ENCODE measurements at regions not wholly inside any gene's neighbourhood (a gene's known extent, or its start where the extent isn't known, plus 50 kb on each side); places are given as distances from the start of the nearest gene placed in this dataset.

DNA sequence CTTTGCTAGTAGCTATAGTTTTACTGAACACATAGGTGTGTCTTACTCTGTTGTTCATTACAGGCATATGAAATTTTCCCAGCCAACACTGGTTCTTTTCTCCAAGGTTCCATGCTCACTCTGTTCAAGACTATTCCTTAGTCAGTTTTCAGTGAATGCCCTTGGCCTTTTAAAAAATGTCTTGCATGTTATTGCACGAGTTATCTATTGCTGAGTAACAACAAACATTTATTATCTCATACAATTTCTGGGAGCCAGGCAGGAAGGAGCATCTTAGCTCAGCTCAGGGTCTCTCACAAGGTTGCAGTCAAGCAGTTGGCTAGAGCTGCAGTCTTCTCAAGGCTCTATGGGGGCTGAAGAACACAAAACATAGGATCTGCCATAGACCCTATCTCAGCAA is 223.5 kb downstream of the BTG1 start:
- DNase-seq (ENCODE audit: low read depth), result peak; percentile 13
- H3K4me3 ChIP-seq (ENCODE audit: low read depth, low read length), result no peak overlapping the region
- TF ChIP-seq MYC (IDR thresholded peaks at IDR 0.05; ENCODE audit: low read depth, low read length), result no peak
- TF ChIP-seq, protein P1, sequence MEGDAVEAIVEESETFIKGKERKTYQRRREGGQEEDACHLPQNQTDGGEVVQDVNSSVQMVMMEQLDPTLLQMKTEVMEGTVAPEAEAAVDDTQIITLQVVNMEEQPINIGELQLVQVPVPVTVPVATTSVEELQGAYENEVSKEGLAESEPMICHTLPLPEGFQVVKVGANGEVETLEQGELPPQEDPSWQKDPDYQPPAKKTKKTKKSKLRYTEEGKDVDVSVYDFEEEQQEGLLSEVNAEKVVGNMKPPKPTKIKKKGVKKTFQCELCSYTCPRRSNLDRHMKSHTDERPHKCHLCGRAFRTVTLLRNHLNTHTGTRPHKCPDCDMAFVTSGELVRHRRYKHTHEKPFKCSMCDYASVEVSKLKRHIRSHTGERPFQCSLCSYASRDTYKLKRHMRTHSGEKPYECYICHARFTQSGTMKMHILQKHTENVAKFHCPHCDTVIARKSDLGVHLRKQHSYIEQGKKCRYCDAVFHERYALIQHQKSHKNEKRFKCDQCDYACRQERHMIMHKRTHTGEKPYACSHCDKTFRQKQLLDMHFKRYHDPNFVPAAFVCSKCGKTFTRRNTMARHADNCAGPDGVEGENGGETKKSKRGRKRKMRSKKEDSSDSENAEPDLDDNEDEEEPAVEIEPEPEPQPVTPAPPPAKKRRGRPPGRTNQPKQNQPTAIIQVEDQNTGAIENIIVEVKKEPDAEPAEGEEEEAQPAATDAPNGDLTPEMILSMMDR (IDR thresholded peaks at IDR 0.05; ENCODE audit: low read depth, low read length), result no peak

DNA sequence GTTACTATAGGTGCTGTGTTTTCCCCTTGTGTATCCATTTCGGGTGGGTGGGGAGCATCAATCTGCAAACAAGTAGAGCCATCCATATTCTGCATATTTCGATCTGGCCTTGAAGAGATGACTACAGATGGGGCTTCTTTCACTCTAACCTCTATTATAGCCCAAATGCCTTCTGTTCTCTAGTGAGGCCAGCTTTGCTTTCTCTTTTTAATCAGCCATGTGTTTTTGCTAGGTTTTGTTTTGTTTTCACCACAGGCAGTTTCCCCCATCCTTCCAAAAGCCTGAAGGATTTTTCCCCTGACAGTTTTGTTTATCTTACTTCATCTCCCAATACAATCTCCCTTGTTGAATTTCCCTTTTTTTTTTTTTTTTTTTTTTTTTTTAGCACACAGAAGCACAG is 224.1 kb downstream of the BTG1 start:
- no peak for TF ChIP-seq MYC (IDR thresholded peaks at IDR 0.05; ENCODE audit: low read depth, low read length)
- no peak for TF ChIP-seq POLR2A (IDR thresholded peaks at IDR 0.05; ENCODE audit: extremely low read depth, insufficient read length)
- TF ChIP-seq, protein P1 (IDR thresholded peaks at IDR 0.05; ENCODE audit: low read depth, low read length), result no peak
- TF ChIP-seq, protein P2, sequence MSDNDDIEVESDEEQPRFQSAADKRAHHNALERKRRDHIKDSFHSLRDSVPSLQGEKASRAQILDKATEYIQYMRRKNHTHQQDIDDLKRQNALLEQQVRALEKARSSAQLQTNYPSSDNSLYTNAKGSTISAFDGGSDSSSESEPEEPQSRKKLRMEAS (IDR thresholded peaks at IDR 0.05; ENCODE audit: low read depth, low read length), result no peak
- DNase-seq (ENCODE audit: low read depth), result no peak
- H3K4me3 ChIP-seq (ENCODE audit: low read depth, low read length), result no peak overlapping the region

DNA sequence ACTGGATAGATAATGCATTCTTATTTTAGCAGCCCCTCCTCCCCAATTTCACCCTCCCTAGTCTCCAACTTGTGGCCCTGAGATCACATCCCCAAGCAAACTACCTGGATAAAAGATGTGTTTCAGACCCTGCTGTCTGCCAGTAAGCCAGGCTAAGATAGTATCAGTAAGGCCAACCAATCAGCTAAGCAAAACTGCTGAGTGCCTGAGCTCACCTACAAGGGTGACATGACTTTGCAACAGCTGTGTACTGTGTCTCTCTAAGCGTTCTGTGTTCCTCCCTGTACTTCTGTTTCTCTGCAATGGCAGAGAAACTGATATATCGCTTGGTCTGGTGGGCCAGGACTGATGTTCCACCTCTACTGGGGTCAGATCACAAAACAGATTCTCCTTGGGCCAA is 224.9 kb downstream of the BTG1 start:
- H3K4me3 ChIP-seq (ENCODE audit: low read depth, low read length), result no peak overlapping the region
- TF ChIP-seq POLR2A (IDR thresholded peaks at IDR 0.05; ENCODE audit: extremely low read depth, insufficient read length) (no peak), MYC (IDR thresholded peaks at IDR 0.05; ENCODE audit: low read depth, low read length) (no peak)
- TF ChIP-seq, protein P1 (IDR thresholded peaks at IDR 0.05; ENCODE audit: low read depth, low read length), result no peak
- TF ChIP-seq, protein P2 (IDR thresholded peaks at IDR 0.05; ENCODE audit: low read depth, low read length), result no peak
- no peak for DNase-seq (ENCODE audit: low read depth)

DNA sequence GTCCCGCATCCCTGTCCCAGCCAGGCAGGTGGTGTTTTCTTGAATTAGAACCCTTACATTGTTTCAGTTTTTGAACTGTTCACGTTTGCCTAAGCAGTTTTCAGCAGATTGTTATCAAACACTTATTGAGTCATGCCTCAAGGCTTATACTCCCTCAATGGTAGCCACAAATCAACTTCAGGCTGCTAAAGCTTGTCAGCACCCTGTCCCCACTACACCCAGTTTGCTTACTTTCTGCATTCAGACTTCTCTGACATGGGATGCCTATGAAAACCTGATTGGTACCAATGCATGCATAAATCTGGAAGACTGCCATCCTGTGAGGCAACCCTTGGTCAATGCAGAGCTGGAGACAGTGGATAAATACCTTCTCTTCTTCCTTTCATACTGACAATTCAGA is 225.4 kb downstream of the BTG1 start:
- peak; percentile 15 for DNase-seq (ENCODE audit: low read depth)
- no peak overlapping the region for H3K4me3 ChIP-seq (ENCODE audit: low read depth, low read length)
- TF ChIP-seq POLR2A (IDR thresholded peaks at IDR 0.05; ENCODE audit: extremely low read depth, insufficient read length), result no peak
- TF ChIP-seq, protein P1 (IDR thresholded peaks at IDR 0.05; ENCODE audit: low read depth, low read length), result no peak
- no peak for TF ChIP-seq MYC (IDR thresholded peaks at IDR 0.05; ENCODE audit: low read depth, low read length)
- TF ChIP-seq, protein P2 (IDR thresholded peaks at IDR 0.05; ENCODE audit: low read depth, low read length), result no peak

DNA sequence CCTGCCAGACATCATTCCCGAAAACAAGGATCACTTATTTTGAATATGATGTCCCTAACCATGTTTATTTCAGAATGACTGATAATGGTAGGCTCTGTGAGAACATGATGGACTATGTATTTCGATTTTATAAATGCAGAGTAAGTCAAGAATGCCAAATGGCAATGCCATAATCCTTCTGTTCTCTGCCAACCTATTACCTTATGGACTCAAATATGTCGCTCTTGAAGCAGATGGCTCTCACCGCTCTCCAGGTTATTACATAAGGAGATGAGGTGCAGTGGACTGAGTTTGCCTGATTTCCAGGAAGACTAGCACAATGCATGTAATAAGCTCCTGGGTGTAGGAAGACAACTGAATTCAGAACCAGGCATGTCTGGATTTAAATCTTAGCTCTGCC is 227.2 kb downstream of the BTG1 start:
- no peak for DNase-seq (ENCODE audit: low read depth)
- no peak overlapping the region for H3K4me3 ChIP-seq (ENCODE audit: low read depth, low read length)
- TF ChIP-seq POLR2A (IDR thresholded peaks at IDR 0.05; ENCODE audit: extremely low read depth, insufficient read length) (no peak), MYC (IDR thresholded peaks at IDR 0.05; ENCODE audit: low read depth, low read length) (no peak)
- TF ChIP-seq, protein P1 (IDR thresholded peaks at IDR 0.05; ENCODE audit: low read depth, low read length), result no peak
- TF ChIP-seq, protein P2 (IDR thresholded peaks at IDR 0.05; ENCODE audit: low read depth, low read length), result no peak

DNA sequence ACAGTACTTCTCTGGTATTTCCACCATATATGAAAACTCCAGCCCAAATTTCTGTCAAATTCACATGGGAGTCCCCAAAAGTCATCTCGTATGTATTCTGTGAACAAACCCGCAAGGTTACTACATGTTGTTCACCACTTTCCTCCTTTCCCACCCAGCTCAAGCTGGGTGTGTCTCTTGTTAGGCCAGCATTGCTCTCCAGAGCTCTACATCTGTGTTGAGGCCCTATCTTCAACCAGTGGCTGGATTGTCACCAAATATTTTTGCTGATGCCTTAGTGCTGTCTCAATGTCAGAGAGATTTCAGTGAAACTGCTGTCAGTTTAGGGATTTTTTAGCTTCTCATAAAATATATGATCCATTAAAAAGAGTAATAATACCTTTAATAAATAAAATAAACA is 230.9 kb downstream of the BTG1 start:
- no peak overlapping the region for H3K4me3 ChIP-seq (ENCODE audit: low read depth, low read length)
- TF ChIP-seq MYC (IDR thresholded peaks at IDR 0.05; ENCODE audit: low read depth, low read length), result no peak

More for the DNA sequence above, 230.9 kb downstream of the BTG1 start:
- no peak for DNase-seq (ENCODE audit: low read depth)
